ENCODE measurements at regions not wholly inside any gene's neighbourhood (a gene's known extent, or its start where the extent isn't known, plus 50 kb on each side); places are given as distances from the start of the nearest gene placed in this dataset.

GRCh38 chr17:31702041-31702440 lies 157.0 kb downstream of the COPRS start:
- DNase-seq = no peak

GRCh38 chr17:31700973-31701372 lies 158.1 kb downstream of the COPRS start:
- DNase-seq = no peak

- DNase-seq = no peak
Measured at GRCh38 chr17:31699886-31700285, 159.2 kb downstream of the COPRS start.

- DNase-seq = peak; percentile 13
Measured at GRCh38 chr17:31699281-31699680, 159.8 kb downstream of the COPRS start.

GRCh38 chr17:31698751-31699150 lies 160.3 kb downstream of the COPRS start:
- no peak for DNase-seq

- no peak for DNase-seq
Measured at GRCh38 chr17:31697838-31698237, 161.2 kb downstream of the COPRS start.

GRCh38 chr17:31696703-31697325 lies 162.2 kb downstream of the COPRS start:
- DNase-seq = no peak

GRCh38 chr17:31696184-31696602 lies 162.9 kb downstream of the COPRS start:
- peak; percentile 94 for DNase-seq

- DNase-seq = peak; percentile 44
Measured at GRCh38 chr17:31695456-31696090, 163.5 kb downstream of the COPRS start.

- no peak for DNase-seq
Measured at GRCh38 chr17:31693433-31694220, 165.4 kb downstream of the COPRS start.

- no peak for DNase-seq
Measured at GRCh38 chr17:31692632-31693031, 166.4 kb downstream of the COPRS start.

- no peak for DNase-seq
Measured at GRCh38 chr17:31692027-31692426, 167.0 kb downstream of the COPRS start.

- DNase-seq = no peak
Measured at GRCh38 chr17:31691251-31691905, 167.7 kb downstream of the COPRS start.

- DNase-seq = peak; percentile 76
Measured at GRCh38 chr17:31690151-31690551, 168.9 kb downstream of the COPRS start.

GRCh38 chr17:31688701-31689100 lies 170.3 kb downstream of the COPRS start:
- DNase-seq = no peak

GRCh38 chr17:31687505-31688126 lies 171.4 kb downstream of the COPRS start:
- no peak for DNase-seq

GRCh38 chr17:31686495-31686894 lies 172.5 kb downstream of the COPRS start:
- no peak for DNase-seq

- no peak for DNase-seq
Measured at GRCh38 chr17:31684901-31685300, 174.1 kb downstream of the COPRS start.

- no peak for DNase-seq
Measured at GRCh38 chr17:31680126-31680525, 178.9 kb downstream of the COPRS start.

- DNase-seq = no peak
Measured at GRCh38 chr17:31679667-31680066, 179.4 kb downstream of the COPRS start.

GRCh38 chr17:31678431-31678830 lies 180.6 kb downstream of the COPRS start:
- peak; percentile 39 for DNase-seq

- DNase-seq = no peak
Measured at GRCh38 chr17:31677681-31678080, 181.4 kb downstream of the COPRS start.

- no peak for DNase-seq
Measured at GRCh38 chr17:31677036-31677435, 182.0 kb downstream of the COPRS start.
